Stimulated activated CD4-positive, alpha-beta T cell treated with anti-CD3 and anti-CD28 coated beads, Interleukin-1b, Interleukin-23, amount 100 ng/mL, for 48 hours (primary cell): ENCODE measurements at regions not wholly inside any gene's neighbourhood (a gene's known extent, or its start where the extent isn't known, plus 50 kb on each side); places are given as distances from the start of the nearest gene placed in this dataset.
"Not testable (repeated sequence)": the region's sequence is repeated elsewhere in the genome, so short reads cannot be mapped to it uniquely, and the experiment has no call there.

ENCODE experiments used
- DNase-seq: peaks from one replicate; pipeline ENCODE4 v3.0.0-alpha.2; 2020

DNA sequence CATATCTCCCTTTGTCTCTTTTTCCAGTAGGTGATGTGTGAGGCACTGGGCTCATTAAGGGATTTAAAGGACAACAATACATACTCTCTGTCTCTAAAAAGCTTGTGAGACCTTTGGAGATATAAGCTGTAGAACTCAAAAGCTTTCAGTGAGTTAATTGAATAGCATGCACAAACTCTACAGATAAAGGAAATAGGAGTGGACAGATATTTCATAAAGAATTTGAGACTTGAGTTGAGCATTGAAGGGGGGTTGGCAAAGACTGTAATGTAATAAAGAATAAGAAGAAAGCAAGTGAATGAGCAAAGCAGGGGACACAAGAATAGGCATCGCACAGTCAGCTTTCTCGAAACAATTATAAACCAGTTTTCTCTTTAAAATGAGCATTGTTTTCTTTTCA, 583.4 kb upstream of the DPPA4 start:
- DNase-seq = no peak

DNA sequence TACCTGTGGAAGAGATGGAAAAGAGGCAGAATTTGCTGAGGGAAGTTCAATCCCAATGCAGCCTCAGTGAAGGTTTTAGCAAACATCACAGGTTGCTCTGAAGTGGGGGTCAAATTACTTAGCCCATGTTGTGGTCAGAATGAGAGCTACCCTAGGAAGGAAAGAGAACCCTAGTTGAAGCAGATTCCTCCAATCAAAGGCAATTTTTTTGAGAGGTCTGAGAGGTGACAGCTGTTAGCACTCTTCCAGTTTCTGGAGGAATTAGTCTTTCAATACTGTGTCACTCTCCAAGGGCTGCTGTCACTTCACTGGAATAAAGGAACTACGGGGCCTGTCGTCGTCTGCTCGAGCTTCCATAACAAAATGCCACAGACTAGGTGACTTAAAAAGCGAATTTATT, 584.2 kb upstream of the DPPA4 start:
- DNase-seq = no peak

DNA sequence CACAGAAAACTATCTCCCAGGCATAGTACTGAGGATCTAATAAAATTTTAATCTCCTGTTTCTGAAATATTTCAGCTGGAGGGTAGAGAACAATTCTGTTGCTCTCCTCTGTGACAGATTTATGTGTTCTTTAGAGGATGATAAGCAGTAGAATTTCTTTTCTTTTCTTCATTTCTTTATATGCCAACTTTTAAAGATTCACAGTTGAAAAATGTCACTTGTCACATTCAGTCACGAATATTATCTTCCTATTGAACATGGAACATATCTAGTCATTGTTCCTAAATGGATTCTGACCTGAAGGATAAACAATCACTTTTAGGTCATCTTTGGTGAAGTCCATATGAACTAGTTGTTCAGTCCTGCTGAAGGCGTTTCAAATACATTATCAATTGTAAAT, 585.5 kb upstream of the DPPA4 start:
- no peak for DNase-seq

DNA sequence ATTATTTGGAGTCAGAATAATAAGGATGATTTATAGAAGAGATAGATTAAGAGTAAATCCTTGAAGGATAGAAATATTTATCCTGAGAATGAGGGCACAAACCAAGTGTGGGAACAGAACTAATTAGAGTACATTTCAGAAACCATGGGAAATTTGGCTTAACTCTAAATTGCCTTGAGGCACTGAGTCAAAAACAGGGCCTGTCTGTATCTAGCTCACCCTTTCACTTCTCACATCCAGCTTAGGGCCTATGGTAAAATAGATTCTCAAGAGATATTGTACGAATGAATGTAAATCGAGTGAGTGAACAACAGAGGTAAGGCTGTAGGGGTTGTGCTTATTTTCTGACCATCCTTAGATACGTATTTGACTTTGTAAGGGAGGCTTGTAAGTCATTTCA, 586.1 kb upstream of the DPPA4 start:
- no peak for DNase-seq

DNA sequence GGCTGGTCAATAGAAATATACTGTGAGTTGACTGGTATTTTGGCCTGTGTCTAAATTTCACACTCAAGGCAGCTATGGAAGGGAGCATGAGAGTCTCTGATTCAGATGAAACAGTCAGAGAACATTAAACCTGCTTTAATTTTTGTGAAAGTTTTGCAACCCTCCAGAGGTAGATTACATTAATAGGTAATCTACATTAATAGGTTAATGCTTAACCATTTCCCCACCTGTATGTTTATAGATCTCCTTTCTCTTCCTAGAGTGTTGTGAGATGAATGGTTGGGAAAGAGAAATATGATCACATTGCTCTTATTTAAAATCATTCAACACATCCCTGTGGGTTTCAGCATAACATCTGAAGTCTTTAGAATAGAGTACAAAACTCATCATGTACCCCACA, 586.9 kb upstream of the DPPA4 start:
- DNase-seq = no peak

DNA sequence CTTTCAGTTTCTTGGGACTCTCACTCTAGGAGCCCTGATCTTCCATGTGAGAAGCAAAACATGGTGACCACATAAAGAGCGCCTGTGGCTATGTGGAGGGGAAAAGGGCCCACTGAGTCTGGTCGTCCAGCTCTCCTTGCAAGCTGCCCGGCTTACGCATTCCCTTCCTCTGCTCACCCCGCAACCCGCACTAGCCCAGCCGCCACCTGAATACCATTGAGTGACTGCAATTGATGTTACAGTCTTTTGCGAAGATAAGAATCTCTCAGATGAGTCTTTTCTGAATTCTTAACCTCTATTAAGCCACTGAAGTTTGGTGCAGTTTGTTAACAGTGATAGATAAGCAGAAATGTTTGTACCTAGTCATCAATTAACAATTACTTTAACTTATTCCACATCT, 589.0 kb upstream of the DPPA4 start:
- no peak for DNase-seq

DNA sequence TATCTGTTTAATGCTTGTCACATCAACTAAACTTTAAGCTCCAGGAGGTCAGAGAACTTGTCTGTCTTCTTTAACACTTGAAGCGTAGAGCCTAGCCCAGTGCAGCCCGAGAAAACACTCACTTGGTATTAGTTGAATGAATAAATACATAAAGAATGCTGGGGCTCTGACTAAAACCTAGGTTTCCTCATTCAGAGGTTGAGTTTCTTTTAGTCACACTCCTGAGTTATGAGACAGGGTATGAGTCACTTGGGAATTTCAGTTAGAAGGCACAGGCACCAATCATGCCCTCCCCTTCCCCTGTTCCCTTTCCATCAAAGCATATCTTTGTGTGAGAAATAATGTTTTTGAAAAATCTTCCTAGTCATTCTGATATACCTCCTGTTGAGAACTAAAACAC, 589.8 kb upstream of the DPPA4 start:
- peak; percentile 10 for DNase-seq

DNA sequence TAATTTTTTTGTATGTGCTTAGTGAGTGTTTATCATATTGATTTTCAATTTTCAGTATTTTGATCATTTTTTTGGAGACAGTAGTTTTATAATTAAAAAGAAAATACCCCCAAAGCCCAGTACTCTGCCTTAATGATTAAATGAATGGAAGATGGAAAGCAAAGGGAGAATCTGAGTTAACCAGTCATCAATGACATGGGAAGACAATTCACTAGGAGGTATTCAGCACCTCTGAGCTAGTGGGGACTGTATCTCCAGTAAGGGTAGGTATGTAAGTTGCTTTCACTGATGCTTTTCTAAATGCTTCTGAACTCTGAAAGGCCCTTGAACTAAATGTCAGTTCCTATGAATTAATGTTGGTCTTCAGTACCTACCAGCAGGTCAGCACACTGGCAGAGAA, 590.4 kb upstream of the DPPA4 start:
- DNase-seq = no peak

DNA sequence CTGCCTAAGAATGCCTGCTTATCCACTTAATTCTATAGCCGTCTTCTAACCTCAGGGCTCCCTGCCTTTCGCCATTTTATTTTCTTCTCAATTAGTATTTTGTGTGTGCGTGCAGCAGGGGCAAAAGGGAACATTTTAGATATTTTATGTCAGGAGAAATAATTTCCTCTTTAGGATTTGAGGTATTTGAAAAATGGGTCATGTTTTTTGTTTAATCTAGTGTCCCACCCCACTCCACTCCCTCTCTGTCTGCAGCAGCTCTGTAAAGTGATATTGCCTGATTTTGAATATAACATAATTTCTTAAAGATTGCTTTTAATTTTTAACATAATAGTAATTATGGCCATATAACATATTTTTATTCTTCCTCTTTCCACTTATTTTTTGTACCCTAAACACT, 593.2 kb upstream of the DPPA4 start:
- no peak for DNase-seq

DNA sequence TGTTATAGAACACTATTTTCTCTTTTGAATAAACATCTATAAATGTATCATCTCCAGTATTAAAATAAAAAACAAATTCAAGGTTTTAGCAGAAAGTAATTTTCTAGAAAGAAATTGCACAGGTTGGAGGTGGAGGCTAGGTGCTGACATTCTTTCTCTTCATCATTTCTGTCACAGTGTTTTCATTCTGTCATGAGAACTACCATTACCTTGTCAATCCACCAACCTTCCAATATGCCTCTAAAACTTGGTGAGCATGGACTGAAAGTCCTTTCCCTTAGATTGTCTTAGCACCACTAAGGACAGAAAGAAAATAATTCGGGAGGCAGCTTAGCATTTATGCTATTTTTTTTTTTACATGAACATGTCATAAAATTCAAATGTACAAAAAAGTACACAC, 596.2 kb upstream of the DPPA4 start:
- no peak for DNase-seq

DNA sequence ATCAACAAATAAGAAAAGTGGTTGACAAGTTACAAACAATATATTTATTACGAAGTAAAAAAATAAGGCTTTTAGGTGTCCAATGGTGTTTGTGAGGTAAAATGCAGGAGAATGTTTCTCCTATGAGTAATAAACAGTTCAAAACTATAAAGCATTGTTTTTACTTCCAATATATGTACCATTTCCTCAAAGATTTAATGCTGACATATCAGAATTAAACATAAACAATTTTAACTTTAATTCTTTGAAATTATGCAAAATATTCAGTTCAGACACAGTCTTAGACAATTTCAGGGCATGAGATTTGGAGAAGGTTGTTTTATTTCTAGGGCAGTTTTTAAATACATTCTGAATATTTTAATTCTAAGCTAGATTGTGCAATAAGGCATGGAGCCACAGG, 602.5 kb upstream of the DPPA4 start:
- DNase-seq = no peak

DNA sequence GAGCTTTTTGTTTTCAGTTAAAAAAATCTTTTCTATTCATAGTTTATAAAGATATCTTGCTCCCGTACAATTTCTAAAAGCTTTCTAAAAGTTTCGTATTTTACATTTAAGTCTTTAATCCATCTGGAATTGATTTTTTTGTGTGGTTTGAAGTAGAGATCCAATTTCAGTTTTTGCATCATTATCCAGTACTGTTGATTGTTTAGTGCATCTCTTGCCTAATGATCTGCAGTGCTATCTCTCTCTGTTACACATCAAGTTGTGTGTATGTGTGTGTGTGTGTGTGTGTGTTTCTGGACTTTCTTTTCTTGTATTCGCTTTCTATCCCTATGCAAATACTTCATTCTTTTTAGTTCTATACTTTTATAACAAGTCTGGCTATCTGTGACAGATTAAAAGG, 605.8 kb upstream of the DPPA4 start:
- DNase-seq = no peak

DNA sequence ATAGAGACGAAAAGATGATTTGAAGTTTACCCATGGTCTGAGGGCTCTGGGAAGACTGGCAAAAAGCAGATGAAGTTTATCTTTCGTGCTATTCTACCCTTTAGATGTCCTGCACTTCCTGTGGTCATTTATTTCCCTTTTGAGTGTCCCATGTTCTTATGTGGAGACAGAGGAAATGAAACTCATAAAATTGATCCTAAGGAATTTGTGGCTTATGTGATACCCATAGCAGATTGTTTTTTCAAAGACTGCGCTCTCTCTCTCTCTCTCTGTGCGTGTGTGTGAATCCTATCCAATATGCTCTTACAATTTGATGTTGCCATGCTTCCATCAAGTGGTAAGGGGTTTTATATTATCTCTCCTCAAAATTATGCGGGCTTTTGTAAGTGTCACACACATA, 607.5 kb upstream of the DPPA4 start:
- DNase-seq = no peak

DNA sequence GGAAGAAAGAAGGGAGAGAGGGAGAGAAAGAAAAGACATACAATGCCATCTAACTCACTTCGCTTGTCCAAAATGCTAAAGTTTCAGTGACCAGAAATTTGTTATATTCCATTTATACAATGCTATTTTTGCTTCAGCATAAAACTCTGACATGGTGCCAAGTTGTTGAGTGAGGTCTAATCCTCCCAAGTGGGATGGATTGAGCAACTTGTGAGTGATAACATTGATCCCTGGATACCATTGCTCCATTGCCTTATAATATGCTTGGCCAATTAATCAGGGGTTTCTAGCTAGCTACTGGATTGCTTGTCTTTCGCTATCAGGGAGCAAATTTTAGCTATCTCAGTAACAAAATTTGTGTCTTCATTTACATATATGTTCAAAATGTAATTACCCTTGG, 615.6 kb upstream of the DPPA4 start:
- DNase-seq = no peak

DNA sequence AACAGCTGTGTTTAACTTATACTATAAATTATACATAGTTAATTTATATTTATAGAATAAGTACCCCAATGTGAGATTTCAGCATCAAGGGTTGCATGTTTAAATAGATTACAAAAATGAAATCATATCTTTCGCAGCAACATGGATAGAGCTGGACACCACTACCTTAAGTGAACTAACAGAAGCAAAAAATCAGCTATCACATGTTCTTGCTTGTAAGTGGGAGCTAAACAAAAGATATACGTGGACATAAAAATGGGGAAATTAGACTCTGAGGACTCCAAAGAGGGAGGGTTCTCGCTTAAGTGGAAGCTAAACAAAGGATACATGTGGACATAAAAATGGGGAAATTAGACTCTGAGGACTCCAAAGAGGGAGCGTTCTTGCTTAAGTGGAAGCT, 626.5 kb upstream of the DPPA4 start:
- DNase-seq = no peak

DNA sequence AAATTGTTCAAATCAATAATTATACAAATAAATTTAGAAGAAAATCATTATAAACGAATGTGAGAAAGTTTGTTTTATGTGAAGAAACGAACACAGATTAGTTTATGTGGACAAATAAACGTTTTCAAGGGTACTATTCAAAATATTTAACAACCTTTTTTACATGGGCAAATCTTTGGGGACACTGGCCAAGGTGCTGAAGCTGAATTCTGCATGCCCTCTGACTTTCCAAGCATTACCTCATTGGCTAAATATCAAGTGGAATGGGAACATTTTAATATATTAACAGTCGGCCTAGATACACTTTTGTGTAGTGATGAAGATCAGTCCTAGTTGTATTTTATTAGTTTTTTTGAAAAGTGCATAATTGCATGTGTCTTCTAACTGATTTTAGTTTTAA, 636.4 kb upstream of the DPPA4 start:
- no peak for DNase-seq

DNA sequence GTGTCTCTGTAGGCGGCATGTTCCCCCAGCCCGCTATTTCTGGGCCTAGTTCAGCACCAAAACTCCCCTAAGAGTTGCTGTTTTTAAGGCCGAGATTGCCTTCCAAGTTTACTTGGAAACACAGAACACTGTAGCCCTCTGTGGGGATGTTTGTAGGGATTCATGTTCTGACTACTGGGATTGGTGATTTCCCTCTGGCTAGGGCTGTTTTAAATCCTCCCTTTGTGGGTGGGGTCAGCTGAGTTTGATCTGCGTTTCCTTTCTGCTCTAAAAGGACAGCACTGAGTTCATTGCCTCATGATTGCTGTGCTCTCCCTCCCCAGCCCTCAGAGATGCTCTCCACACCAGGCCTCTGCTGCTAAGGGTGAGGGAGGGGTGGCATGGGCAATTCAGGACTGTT, 640.6 kb upstream of the DPPA4 start:
- DNase-seq = no peak

DNA sequence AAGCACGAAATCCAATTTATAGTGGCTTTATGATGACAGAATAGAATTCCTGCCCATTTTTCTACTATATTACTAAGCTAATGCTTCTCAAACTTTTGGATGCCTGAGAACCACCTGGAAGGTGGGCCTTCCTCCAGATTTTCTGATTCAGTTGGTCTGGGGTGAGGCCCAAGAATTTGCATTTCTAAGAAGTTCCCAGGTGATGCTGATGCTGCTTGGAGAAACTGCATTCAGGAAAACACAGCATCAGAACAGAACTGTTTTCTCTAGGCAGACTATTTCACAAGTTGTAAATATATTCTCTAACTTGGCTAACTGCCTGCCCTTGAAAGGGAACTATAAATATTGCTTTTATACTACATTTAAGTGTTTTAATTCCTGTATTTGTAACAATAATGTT, 644.9 kb upstream of the DPPA4 start:
- DNase-seq = no peak

DNA sequence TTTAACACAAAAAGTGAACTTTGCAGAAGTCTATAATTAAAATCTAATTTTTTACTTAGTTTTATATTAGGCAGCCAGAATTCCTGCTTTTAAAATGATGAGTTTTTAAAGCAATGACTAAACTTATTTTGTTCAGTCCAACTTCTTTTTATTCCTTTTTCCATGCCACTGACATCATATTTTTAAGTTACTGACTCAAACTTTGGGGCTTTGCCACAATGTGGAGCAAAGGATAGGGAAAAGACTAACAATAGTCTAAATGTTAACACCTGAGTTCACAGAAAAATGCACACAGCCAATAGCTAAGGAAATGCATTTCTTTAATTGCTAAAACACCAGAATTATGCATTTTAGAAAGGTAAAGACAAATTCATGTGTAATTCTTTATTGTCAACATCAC, 647.6 kb upstream of the DPPA4 start:
- no peak for DNase-seq

DNA sequence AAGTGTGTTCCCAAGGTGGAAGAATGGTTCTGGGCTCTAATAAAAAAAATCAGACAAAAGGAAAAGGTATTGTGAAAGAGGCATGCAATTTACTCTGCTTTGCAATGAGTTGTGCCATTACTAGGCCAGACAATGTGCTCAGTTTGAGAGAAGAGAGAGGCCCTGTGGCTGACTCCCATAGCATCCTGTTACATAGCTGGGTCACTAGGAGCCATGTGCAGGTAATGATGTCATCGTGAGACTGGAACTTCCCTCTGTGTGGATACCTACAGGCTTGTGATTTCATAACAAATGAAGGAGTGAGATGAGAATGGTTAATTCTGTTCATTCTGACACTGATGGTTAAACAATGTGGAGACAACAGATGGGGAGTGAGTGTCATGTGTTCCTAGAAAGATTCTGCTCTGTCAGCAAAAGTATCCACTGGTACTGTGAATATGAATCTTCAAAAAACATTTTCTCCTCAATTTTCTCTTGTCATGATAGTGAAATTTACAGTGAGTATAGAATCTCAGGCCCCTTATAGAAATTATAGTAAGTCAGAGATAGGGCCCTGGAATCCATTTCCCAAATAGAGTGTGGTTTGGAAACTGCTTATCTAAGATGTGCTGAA, 648.7 kb upstream of the DPPA4 start:
- no peak for DNase-seq

DNA sequence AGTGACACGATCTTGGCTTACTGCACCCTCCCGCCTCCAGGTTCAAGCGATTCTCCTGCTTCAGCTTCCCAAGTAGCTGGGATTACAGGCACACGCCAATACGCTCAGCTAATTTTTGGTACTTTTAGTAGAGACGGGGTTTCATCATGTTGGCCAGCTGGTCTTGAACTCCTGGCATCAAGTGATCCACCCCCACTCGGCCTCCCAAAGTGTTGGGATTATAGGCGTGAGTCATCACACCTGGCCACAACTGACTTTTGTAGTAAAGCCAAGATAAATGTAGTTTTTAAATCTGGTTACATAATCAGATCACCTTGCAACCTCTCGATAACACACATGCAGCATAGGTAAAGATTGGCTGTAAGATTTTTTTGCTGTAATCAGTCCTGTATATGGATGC, 657.5 kb upstream of the DPPA4 start:
- no peak for DNase-seq

DNA sequence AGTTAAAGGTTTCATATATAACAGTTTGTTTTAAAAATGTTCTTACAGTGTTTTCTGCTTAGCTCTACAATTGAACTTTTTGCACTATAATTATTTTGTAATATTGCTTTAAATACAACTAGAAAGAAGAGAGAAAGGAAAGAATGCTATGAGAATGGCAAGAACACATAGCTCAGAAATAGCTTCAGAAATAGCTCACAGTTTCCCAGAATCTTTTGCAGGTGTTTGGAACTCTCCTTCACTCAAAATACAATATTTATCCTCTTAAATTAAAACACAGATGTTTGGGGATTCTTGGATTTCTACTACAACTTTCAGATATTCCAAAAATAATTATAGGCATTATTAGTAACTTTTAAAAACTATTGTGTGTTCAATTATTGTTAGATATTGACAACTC, 658.0 kb upstream of the DPPA4 start:
- DNase-seq = no peak

DNA sequence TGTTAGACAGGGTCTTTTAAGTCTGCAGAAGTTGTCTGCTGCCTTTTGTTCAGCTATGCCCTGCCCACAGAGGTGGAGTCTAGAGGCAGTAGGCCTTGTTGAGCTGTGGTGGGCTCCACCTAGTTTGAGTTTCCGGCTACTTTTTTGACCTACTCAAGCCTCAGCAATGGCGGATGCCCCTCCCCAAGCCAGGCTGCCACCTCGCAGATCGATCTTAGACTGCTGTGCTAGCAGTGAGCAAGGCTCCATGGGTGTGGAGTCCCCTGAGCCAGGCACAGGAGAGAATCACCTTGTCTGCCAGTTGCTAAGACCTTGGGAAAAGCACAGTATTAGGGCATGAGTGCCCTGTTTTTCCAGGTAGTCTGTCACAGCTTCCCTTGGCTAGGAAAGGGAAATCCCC, 664.6 kb upstream of the DPPA4 start:
- not testable (repeated sequence) for DNase-seq

DNA sequence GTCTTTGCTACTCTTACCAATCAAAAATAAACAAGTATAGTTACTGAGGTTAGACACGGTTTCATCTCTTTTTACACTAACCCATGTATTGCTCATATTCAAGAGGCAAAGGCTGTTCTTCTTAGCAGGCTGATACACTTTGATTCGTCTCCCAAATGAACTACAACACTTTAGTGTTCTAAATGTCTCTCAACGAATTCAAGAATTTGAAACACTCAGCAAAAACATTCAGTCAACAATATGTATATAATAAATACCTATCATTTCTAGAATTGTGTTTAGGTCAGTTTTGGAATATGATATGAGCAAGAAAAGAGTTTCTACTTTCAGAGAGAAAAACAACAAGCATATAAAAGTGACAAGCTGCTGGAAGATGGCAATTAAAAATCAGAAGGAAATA, 669.6 kb upstream of the DPPA4 start:
- DNase-seq = no peak

DNA sequence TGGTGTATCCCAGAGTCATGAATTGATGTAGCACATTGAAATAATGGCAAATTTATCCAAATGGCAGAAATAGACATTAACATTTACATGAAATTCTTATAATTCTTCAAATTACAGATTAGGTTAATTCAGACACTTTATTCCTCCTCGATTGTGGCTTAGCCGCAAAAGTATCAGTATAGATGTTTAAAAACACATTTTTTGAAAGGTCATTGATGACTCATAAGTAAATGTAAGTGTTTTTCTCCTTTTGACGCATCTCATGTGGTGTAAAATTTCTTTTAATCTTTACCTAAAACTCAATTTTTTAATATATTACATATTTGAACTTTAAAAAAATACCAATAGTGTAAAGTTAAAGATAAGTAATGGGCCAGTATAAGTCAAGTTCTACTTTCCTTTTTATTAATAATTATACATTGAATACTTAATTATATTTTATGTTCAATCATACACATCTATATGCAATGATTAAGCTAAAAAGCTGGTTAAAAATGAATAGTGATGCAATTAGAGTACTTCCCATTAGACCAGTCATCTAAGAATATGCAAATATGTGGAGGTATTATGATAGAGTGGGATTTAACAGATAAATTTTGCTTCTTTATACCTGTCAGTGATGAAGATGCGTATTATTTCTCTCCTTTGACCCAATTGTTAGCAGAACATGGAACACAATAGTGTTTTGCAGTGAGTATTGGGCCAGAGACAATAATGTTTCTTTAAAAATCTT, 678.1 kb upstream of the DPPA4 start:
- no peak for DNase-seq
